Esophagus muscularis mucosa (tissue), 4 donors: ENCODE measurements at regions not wholly inside any gene's neighbourhood (a gene's known extent, or its start where the extent isn't known, plus 50 kb on each side); places are given as distances from the start of the nearest gene placed in this dataset.

Experiments
- CTCF ChIP-seq, 3 experiments: fragments of 200-600 bp in 2 of 3; fragments of 450-650 bp in 1 of 3; sonication (generic) in 2 of 3; IDR thresholded peaks; one replicate each; pipeline ENCODE4 v1.5.1; 2017 to 2019; ENCODE audit warnings: antibody characterized with exemption in 3 of 3, mild to moderate bottlenecking in 2 of 3, moderate library complexity in 1 of 3
- EP300 ChIP-seq: sonication (generic); formaldehyde crosslinking; IDR thresholded peaks from one replicate; pipeline ENCODE4 v1.6.1; 2017; ENCODE audit warnings: antibody characterized with exemption
- POLR2A ChIP-seq: fragments of 450-650 bp; IDR thresholded peaks from one replicate; pipeline ENCODE4 v1.6.1; 2017; ENCODE audit warnings: antibody characterized with exemption, moderate library complexity, mild to moderate bottlenecking, low read depth
- POLR2AphosphoS5 ChIP-seq, 2 donors: sonication (generic); formaldehyde crosslinking; IDR thresholded peaks; one replicate each; pipeline ENCODE4 v1.6.1; 2017; ENCODE audit warnings: antibody characterized with exemption in 2 of 2

GRCh38 chr7:120070201-120070600 is 202.8 kb upstream of the KCND2 start:
- TF ChIP-seq CTCF (IDR thresholded peaks at IDR 0.05) (no peak), EP300 (no peak), POLR2A (no peak), POLR2AphosphoS5 (IDR thresholded peaks at IDR 0.05) (no peak)
